ENCODE measurements at regions not wholly inside any gene's neighbourhood (a gene's known extent, or its start where the extent isn't known, plus 50 kb on each side); places are given as distances from the start of the nearest gene placed in this dataset.

DNA sequence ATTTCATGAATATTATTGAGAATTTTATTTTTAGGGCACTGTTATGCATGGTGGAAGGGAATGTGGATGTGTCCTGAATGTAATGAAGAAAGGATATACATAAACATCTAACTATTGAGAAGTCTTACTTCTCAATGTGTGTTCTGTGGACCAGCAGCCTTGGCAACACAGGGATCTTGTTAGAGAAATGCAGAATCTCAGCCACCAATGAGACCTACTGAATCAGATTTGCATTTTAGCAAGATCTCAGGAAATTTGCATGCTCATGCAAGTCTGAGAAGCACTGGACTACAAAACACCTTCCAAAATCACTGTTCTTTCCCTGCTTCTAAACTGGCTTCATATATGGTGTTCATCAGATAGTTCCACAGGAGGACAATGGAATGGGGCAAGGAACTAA, 139.7 kb upstream of the WDFY3 start:
- Histone ChIP-seq H3K27me3 (ENCODE audit: insufficient read depth, low read length) (no peaks in the 10 kb centered on the region; the same call in 1 of the 2 replicates), H3K79me2 (ENCODE audit: insufficient read depth, low read length) (no peaks in the 10 kb centered on the region), H3K9me2 (ENCODE audit: low read depth, low read length) (no peaks in the 10 kb centered on the region), H3K36me3 (ENCODE audit: insufficient read depth, low read length) (no peaks in the 10 kb centered on the region), H4K20me1 (ENCODE audit: insufficient read depth, low read length) (no peaks in the 10 kb centered on the region), H3K4me2 (ENCODE audit: low read length) (no peak overlapping the region), H3K27ac (ENCODE audit: low read depth, low read length, poor library complexity, severe bottlenecking) (no peak overlapping the region), H3K9ac (ENCODE audit: low read length) (no peak overlapping the region), H2AFZ (ENCODE audit: low read length) (no peak overlapping the region), H3K4me3 (ENCODE audit: low read depth, low read length, poor library complexity, severe bottlenecking) (no peak overlapping the region), H3K4me1 (ENCODE audit: insufficient read depth, low read length, severe bottlenecking) (no peaks in the 10 kb centered on the region), H3K9me3 (ENCODE audit: low read length) (no peaks in the 10 kb centered on the region), H3F3A (ENCODE audit: insufficient read depth, low read length) (no peaks in the 10 kb centered on the region)
- TF ChIP-seq, protein P1, sequence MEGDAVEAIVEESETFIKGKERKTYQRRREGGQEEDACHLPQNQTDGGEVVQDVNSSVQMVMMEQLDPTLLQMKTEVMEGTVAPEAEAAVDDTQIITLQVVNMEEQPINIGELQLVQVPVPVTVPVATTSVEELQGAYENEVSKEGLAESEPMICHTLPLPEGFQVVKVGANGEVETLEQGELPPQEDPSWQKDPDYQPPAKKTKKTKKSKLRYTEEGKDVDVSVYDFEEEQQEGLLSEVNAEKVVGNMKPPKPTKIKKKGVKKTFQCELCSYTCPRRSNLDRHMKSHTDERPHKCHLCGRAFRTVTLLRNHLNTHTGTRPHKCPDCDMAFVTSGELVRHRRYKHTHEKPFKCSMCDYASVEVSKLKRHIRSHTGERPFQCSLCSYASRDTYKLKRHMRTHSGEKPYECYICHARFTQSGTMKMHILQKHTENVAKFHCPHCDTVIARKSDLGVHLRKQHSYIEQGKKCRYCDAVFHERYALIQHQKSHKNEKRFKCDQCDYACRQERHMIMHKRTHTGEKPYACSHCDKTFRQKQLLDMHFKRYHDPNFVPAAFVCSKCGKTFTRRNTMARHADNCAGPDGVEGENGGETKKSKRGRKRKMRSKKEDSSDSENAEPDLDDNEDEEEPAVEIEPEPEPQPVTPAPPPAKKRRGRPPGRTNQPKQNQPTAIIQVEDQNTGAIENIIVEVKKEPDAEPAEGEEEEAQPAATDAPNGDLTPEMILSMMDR (IDR thresholded peaks at IDR 0.05; ENCODE audit: low read length), result no peak
- no peak for TF ChIP-seq EZH2 (IDR thresholded peaks at IDR 0.05; ENCODE audit: borderline replicate concordance, low read length)

DNA sequence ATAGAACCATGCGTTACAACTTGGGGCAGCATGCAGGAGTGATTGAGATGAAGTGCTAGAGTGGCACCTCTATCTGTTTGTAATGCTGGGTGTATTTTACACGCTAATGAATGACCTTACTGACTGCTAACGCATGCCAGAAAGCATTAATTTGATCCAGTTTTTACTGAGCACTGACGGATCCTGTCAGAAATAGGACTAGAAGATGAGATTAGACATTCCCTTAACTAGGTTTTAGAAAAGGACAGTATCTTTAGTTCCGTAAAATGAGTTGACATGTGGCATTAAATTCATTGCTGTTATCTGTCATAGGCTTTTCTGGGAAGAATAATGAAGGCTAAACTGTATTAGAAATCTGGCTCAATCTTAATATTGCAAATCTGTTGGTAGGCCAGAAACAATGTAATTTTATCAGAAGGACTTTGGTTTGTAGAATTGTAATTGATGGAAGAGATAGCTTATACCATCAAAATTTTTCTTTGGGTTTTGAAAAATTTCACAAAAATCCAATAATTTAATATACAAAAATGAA, 140.4 kb upstream of the WDFY3 start:
- no peak overlapping the region for H2AFZ ChIP-seq (ENCODE audit: low read length)
- H3K36me3 ChIP-seq (ENCODE audit: insufficient read depth, low read length), result no peaks in the 10 kb centered on the region
- H3K9me3 ChIP-seq (ENCODE audit: low read length), result no peaks in the 10 kb centered on the region
- H3K4me1 ChIP-seq (ENCODE audit: insufficient read depth, low read length, severe bottlenecking), result no peaks in the 10 kb centered on the region
- no peak overlapping the region for H3K4me2 ChIP-seq (ENCODE audit: low read length)
- H3K4me3 ChIP-seq (ENCODE audit: low read depth, low read length, poor library complexity, severe bottlenecking), result no peak overlapping the region
- TF ChIP-seq EZH2 (IDR thresholded peaks at IDR 0.05; ENCODE audit: borderline replicate concordance, low read length), result no peak
- TF ChIP-seq, protein P1 (IDR thresholded peaks at IDR 0.05; ENCODE audit: low read length), result no peak
- no peaks in the 10 kb centered on the region; the same call in 1 of the 2 replicates for H3K27me3 ChIP-seq (ENCODE audit: insufficient read depth, low read length)
- H3K9ac ChIP-seq (ENCODE audit: low read length), result no peak overlapping the region
- H3K9me2 ChIP-seq (ENCODE audit: low read depth, low read length), result no peaks in the 10 kb centered on the region
- H4K20me1 ChIP-seq (ENCODE audit: insufficient read depth, low read length), result no peaks in the 10 kb centered on the region
- no peaks in the 10 kb centered on the region for H3F3A ChIP-seq (ENCODE audit: insufficient read depth, low read length)
- no peak overlapping the region for H3K27ac ChIP-seq (ENCODE audit: low read depth, low read length, poor library complexity, severe bottlenecking)
- H3K79me2 ChIP-seq (ENCODE audit: insufficient read depth, low read length), result no peaks in the 10 kb centered on the region

DNA sequence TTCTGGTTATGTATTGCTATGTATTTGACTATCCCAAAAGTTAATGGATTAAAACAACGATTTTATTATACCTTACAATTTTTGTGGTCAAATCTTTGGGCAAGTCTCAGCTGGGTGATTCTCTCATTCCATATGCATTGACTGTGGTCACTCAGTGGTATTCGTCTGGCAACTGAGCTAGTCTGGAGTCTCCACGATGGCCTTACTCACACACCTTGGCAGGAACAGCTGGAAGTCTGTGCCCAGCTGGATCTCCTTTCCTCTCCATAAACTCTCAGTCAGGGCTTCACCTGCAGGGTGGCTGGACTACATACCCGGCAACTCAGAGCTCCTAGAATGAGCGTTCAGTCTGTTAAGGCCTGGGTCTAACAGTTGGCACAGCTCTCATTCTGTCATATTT, 141.1 kb upstream of the WDFY3 start:
- H3K4me1 ChIP-seq (ENCODE audit: insufficient read depth, low read length, severe bottlenecking), result no peaks in the 10 kb centered on the region
- no peaks in the 10 kb centered on the region; the same call in 1 of the 2 replicates for H3K27me3 ChIP-seq (ENCODE audit: insufficient read depth, low read length)
- H3K36me3 ChIP-seq (ENCODE audit: insufficient read depth, low read length), result no peaks in the 10 kb centered on the region
- H3K79me2 ChIP-seq (ENCODE audit: insufficient read depth, low read length), result no peaks in the 10 kb centered on the region
- no peak overlapping the region for H3K27ac ChIP-seq (ENCODE audit: low read depth, low read length, poor library complexity, severe bottlenecking)
- no peak overlapping the region for H2AFZ ChIP-seq (ENCODE audit: low read length)
- no peaks in the 10 kb centered on the region for H3K9me2 ChIP-seq (ENCODE audit: low read depth, low read length)
- TF ChIP-seq EZH2 (IDR thresholded peaks at IDR 0.05; ENCODE audit: borderline replicate concordance, low read length), result no peak
- TF ChIP-seq, protein P1 (IDR thresholded peaks at IDR 0.05; ENCODE audit: low read length), result no peak
- no peak overlapping the region for H3K4me3 ChIP-seq (ENCODE audit: low read depth, low read length, poor library complexity, severe bottlenecking)
- H3K4me2 ChIP-seq (ENCODE audit: low read length), result no peak overlapping the region
- H4K20me1 ChIP-seq (ENCODE audit: insufficient read depth, low read length), result no peaks in the 10 kb centered on the region
- H3F3A ChIP-seq (ENCODE audit: insufficient read depth, low read length), result no peaks in the 10 kb centered on the region
- H3K9me3 ChIP-seq (ENCODE audit: low read length), result no peaks in the 10 kb centered on the region
- no peak overlapping the region for H3K9ac ChIP-seq (ENCODE audit: low read length)
